Lung microvascular endothelial cell (primary cell): ENCODE measurements at regions not wholly inside any gene's neighbourhood (a gene's known extent, or its start where the extent isn't known, plus 50 kb on each side); places are given as distances from the start of the nearest gene placed in this dataset.

ENCODE experiments used
- DNase-seq, 2 donors: peaks; one replicate each; pipeline versions ENCODE4 v3.0.0 to v3.0.0-alpha.2; 2010; ENCODE audit warnings: low read depth in 2 of 2

DNA sequence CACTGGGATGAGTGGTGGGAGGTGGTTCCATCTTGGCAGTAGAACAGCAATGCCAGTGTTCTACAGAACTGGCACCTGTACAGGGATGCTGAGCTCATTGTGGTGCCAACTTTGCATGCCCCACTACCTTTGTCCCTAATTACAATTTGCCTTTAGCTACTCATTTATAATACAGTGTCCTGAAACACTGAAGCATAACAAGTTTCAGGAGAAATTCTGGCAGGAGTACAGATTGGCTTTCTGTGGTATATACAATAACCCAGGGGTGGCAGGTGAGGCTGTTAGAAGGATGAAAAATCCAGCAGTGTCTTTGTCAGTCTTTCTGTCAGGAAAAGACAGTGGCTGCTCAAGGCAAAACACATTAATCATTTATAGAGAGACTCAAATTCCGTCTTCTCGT lies 240.3 kb downstream of the FAM76B start:
- no peak for DNase-seq

DNA sequence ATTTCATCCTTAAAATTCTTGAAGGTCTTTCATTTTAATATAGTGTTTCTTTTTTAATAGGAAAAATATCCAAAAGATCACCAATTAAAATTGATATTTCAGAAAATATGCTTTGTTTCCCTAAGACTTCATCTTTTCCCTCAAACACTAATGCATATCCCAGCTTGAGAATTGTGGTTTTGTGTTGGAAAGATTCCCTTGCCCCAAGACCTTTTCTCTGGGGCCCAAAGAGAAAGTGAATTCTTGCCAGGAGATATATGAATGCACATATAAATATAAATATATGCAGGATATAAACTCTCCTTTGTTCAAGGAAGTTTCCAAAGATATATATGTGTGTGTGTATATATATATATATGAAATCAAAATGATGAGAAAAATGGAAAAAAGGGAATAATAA lies 241.2 kb downstream of the FAM76B start:
- no peak for DNase-seq

- no peak for DNase-seq
These were observed 241.6 kb downstream of the FAM76B start for GRCh38 chr11:95547976-95548375.

DNA sequence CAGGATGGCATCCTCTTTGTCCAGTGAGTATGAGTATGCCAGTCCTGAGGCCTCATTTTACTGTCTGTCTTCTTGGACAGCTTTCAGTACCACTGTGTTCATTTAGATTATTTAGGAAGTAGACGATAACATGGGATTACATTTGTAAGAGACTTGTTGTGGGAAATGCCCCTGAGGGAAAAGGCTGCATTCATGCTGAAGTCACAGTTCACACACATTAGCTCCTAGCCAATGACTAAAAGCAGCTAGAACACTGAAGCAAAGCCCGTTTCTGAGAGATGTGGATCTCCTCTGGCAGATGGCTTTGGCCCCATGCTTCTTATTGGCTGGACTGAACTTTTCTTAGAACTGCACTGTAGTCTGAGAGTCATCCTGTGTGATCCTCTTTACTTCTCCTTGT lies 242.4 kb downstream of the FAM76B start:
- no peak for DNase-seq

DNA sequence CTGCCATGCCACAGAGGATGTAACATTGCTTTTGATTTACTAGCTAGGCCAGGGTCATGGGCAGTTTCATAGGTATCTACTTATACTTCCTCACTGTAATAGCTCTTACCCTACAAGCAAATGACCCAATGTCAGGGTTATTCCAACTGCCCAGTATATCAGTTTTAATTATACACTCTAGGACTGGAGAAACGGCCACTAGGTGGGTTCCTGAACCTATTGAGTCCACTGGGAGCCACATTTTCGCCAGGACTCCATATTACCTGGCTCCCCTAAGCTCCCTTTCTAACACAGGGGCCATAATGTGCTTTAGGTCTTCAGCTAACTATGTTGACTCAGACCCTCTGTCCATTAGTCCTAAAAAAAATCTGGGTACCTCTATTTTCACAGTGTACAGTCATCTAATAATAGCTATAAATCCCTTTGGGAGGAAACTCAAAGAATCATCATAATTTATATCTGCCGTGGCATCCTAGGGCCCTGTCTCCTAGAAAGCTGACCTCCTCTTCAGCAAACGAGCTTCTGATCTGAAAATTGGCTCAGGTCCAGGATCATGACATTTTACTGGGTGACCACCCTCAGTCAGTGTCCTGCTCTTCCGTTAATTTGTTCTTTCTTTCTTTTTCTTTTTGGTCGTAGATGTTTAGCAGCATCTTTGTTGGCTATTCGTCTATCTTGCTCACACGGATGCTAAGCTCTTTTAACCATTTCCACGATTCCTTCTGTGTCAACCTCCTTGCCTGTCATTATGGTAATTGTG lies 244.3 kb downstream of the FAM76B start:
- DNase-seq = peak in 1 of 2 donors; percentile 29

DNA sequence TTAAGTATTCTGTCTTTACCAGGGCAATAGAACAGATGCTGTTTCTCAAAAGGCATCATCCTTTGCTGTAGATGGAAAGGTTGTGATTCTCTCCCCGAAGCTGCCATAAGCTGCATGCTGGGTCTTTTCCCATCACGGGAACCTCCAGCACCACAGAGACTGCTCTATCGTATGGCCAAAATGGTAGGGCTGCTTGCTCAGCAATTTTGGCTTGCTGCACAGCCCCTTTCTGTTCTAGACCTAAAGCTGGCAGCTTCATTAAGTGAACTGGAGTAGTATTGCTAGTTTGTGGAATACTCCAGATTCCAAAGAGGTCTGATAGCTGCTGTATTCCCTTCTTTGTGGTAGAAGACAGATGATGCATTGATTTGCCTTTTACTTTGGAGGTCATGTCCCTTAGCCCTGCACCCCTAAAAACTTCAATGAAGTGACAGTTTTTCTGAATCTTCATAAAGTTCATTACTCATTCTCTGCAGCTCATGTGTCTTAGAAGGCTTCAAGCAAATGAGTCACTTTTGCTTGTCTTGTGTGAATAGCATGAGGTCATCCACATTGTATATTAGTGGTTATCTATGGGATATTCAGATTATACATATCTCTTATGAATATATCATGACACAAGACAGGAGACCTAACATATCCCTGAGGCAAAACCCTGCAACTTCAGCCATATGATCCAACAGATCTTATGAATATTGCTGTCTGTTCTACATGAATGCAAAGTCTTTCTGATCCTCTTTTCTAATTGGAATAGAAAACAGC lies 245.3 kb downstream of the FAM76B start:
- no peak for DNase-seq

- no peak for DNase-seq
These were observed 246.6 kb downstream of the FAM76B start for GRCh38 chr11:95542868-95543551.

- DNase-seq = no peak
These were observed 247.9 kb downstream of the FAM76B start for GRCh38 chr11:95541715-95542114.

DNA sequence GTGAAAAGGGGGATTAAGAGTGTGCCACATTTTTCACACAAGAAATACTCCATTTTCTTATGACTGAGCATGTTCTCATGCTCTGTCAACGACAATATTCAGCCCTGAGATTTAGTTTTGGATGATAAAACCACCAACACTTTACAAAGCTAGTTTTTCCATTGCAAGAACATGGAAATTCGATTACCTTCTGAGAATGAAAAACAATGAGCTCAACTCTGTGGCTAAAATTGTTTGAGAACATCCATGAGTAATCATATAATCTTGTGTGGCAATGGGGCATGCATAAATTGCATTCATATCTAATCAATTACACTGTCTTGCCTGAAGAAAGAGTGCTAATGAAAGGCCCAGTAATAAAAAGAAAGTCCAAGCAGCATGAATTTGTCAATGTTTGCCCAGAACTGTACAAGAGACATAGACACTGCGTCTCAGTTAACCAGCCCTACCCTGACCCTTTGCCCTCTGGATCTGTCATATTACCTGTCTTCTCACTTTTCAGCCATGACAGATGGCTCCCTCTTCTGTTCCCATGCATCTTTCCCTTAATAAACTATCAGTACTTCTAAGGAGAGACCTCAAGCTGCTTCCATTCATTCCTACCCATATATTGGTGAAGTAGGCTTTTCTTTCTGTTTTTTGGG lies 253.4 kb downstream of the FAM76B start:
- DNase-seq = no peak

- DNase-seq = no peak
These were observed 254.8 kb downstream of the FAM76B start for GRCh38 chr11:95534809-95535208.

DNA sequence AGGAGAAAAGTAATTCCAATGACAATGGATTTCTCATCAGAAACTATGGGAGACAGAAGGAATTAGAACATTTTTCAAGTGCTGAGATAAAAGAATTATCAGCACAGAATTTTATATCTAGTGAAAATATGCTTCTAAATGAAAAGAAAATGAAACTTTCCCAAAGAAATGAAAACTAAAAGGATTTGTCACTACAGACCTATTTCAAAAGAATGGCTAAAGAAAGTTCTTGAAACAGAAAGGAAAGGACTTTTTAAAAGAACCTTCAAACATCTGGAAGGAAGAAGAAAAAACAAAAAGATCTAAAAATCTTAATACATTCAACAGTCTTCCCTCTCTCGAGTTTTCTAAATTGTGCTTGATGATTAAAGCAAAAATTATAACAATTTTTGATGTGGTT lies 255.4 kb downstream of the FAM76B start:
- no peak for DNase-seq

- DNase-seq = no peak
These were observed 258.5 kb downstream of the FAM76B start for GRCh38 chr11:95531116-95531515.

GRCh38 chr11:95524314-95525036 lies 265.1 kb downstream of the FAM76B start:
- no peak for DNase-seq

- no peak for DNase-seq
These were observed 266.7 kb downstream of the FAM76B start for GRCh38 chr11:95522874-95523273.

DNA sequence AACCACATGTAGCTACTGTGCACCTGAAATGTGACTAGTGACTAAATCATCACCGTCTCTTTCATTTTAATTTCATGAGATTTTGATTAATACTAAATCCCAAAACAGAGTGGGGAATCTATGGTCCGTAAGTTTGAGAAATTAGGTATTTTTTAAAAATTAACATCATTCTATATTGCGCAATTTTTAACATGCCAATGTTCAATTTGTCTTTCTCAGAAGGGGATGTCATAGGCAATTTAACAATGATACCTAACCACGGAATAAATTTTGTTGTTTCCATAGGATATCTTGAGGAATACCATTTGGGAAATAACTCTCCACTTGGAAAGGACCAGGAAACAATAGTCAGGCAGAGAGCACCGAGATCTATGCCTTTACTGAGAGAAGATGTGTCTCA lies 267.7 kb downstream of the FAM76B start:
- DNase-seq = no peak

- no peak for DNase-seq
These were observed 268.4 kb downstream of the FAM76B start for GRCh38 chr11:95521133-95521542.

- DNase-seq = no peak
These were observed 269.0 kb downstream of the FAM76B start for GRCh38 chr11:95520369-95521132.

DNA sequence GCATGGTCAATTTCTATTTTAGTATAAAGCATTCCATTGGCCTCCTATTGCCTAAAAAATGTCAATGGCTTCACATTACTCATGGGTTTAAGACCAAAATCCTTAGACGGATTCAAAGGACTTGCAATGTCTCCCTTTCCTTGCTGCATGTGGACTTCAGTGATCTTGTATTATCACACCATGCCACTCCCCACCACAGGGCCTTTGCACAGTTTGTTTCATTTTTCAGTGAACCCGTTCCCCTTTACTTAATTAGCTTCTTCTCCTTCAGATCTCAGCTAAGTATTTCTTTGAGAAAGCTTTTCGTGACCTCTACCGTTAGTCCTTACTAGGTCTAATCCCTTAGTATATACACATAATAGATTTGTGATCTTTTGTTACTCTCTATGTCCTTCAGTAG lies 269.7 kb downstream of the FAM76B start:
- DNase-seq = no peak

DNA sequence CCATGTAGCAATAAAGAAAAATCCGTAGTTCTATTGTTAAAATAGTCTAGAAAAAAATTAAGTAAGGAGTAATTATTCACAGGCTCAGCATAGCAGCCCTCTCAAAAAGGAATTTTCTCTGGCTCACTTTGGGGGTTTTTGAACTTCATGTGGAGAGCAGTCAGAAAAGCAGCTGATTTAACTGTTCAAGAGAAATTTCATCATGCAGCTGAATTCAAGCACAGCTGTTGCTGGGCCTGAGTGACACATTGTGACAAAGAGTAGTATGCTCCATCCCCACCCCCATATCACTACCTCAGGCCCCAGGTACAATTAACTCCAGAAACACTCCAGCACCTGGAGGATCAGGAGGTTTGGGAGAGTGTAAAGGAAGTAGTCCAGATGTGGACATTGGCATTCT lies 272.1 kb downstream of the FAM76B start:
- DNase-seq = no peak

GRCh38 chr11:95516786-95517185 lies 272.8 kb downstream of the FAM76B start:
- DNase-seq = no peak

- DNase-seq = no peak
These were observed 273.4 kb downstream of the FAM76B start for GRCh38 chr11:95516175-95516574.
